Lower leg skin (tissue), 3 donors: ENCODE measurements at regions not wholly inside any gene's neighbourhood (a gene's known extent, or its start where the extent isn't known, plus 50 kb on each side); places are given as distances from the start of the nearest gene placed in this dataset.

ENCODE experiments used
- POLR2A ChIP-seq, 2 donors: fragments of 450-650 bp; IDR thresholded peaks; one replicate each; pipeline ENCODE4 v1.6.1; 2016 to 2017; ENCODE audit warnings: antibody characterized with exemption in 2 of 2, mild to moderate bottlenecking in 1 of 2, moderate library complexity in 1 of 2
- TF ChIP-seq, protein P1 (sequence below), 3 donors: fragments of 450-650 bp; IDR thresholded peaks; one replicate each; pipeline ENCODE4 v1.5.1; 2016; ENCODE audit warnings: antibody characterized with exemption in 3 of 3, mild to moderate bottlenecking in 3 of 3, moderate library complexity in 2 of 3

DNA sequence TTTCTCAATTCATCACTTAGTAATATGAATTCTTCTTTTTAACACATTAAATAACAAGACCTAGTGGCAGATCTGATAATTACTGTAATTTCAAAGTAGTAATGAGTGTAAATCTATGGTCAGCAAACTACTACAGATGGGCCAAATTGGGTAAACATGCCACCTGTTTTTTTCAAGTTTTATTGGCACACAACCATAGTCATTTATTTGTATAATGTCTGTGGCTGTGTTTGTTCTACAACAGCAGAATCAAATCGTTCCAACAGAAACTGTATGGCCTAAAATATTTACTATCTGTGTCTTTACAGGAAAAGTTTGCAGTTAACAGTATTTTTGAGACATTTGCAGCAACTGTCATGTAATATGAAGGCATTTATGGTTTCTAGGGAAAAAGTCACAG, 86.1 kb upstream of the EYA2 start:
- TF ChIP-seq POLR2A (IDR thresholded peaks at IDR 0.05): no peak
- TF ChIP-seq, protein P1, sequence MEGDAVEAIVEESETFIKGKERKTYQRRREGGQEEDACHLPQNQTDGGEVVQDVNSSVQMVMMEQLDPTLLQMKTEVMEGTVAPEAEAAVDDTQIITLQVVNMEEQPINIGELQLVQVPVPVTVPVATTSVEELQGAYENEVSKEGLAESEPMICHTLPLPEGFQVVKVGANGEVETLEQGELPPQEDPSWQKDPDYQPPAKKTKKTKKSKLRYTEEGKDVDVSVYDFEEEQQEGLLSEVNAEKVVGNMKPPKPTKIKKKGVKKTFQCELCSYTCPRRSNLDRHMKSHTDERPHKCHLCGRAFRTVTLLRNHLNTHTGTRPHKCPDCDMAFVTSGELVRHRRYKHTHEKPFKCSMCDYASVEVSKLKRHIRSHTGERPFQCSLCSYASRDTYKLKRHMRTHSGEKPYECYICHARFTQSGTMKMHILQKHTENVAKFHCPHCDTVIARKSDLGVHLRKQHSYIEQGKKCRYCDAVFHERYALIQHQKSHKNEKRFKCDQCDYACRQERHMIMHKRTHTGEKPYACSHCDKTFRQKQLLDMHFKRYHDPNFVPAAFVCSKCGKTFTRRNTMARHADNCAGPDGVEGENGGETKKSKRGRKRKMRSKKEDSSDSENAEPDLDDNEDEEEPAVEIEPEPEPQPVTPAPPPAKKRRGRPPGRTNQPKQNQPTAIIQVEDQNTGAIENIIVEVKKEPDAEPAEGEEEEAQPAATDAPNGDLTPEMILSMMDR (IDR thresholded peaks at IDR 0.05): no peak
